Neural progenitor cell (in vitro differentiated cells): ENCODE measurements at regions not wholly inside any gene's neighbourhood (a gene's known extent, or its start where the extent isn't known, plus 50 kb on each side); places are given as distances from the start of the nearest gene placed in this dataset.
A peak's percentile ranks its signal among the peaks of the same experiment; 100 is the strongest.

Source experiments
- DNase-seq: peaks from one replicate; pipeline ENCODE4 v3.0.0-alpha.2; 2016; ENCODE audit warnings: low spot score
- H2AFZ ChIP-seq: fragments of 200-600 bp; sonication (generic); replicated peaks from 2 replicates; pipeline ENCODE4 v1.6.1; 2016; ENCODE audit warnings: antibody characterized with exemption
- H3F3A ChIP-seq: fragments of 200-600 bp; sonication (generic); 2 replicates; pipeline ENCODE4 v1.6.1; 2016; ENCODE audit warnings: antibody characterized with exemption, low read depth
- H3K27ac ChIP-seq: fragments of 200-600 bp; sonication (generic); 2 replicates; pipeline ENCODE4 v1.5.1; 2016; ENCODE audit warnings: mild to moderate bottlenecking
- H3K27me3 ChIP-seq: fragments of 200-600 bp; sonication (generic); 2 replicates; pipeline ENCODE4 v1.6.1; 2016; ENCODE audit warnings: mild to moderate bottlenecking, moderate library complexity
- H3K36me3 ChIP-seq: fragments of 200-600 bp; sonication (generic); 2 replicates; pipeline ENCODE4 v1.5.1; 2016
- H3K4me1 ChIP-seq: fragments of 200-600 bp; sonication (generic); 2 replicates; pipeline ENCODE4 v1.6.1; 2016; ENCODE audit warnings: mixed run types
- H3K4me2 ChIP-seq: fragments of 200-600 bp; sonication (generic); 2 replicates; pipeline ENCODE4 v1.6.1; 2016
- H3K4me3 ChIP-seq: fragments of 200-600 bp; sonication (generic); 2 replicates; pipeline ENCODE4 v1.5.1; 2016
- H3K79me2 ChIP-seq: fragments of 200-600 bp; sonication (generic); 2 replicates; pipeline ENCODE4 v1.6.1; 2016; ENCODE audit warnings: low read depth
- H3K9ac ChIP-seq: fragments of 200-600 bp; sonication (generic); 2 replicates; pipeline ENCODE4 v1.6.1; 2016
- H3K9me3 ChIP-seq: fragments of 200-600 bp; sonication (generic); 2 replicates; pipeline ENCODE4 v1.5.1; 2016; ENCODE audit warnings: low read depth
- H4K20me1 ChIP-seq: fragments of 200-600 bp; sonication (generic); 2 replicates; pipeline ENCODE4 v1.6.1; 2016; ENCODE audit warnings: low read depth
- H3K27ac Mint-ChIP-seq: 3 replicates; pipeline ENCODE4 v1.8.0; 2021; ENCODE audit warnings: mixed read lengths
- H3K27me3 Mint-ChIP-seq: 2 replicates; pipeline ENCODE4 v1.8.0; 2022; ENCODE audit warnings: low read depth, mild to moderate bottlenecking, inconsistent platforms, moderate library complexity, mixed read lengths; ENCODE audit not compliant: insufficient read depth
- H3K36me3 Mint-ChIP-seq: 3 replicates; pipeline ENCODE4 v1.8.0; 2021; ENCODE audit warnings: mixed read lengths
- H3K4me1 Mint-ChIP-seq: 3 replicates; pipeline ENCODE4 v1.8.0; 2021; ENCODE audit warnings: mixed read lengths
- H3K4me3 Mint-ChIP-seq: 3 replicates; pipeline ENCODE4 v1.8.0; 2021; ENCODE audit warnings: mild to moderate bottlenecking, moderate library complexity, mixed read lengths
- H3K9me3 Mint-ChIP-seq: 3 replicates; pipeline ENCODE4 v1.8.0; 2020; ENCODE audit warnings: mixed read lengths
- CTCF ChIP-seq: fragments of 200-600 bp; sonication (generic); IDR thresholded peaks from 2 replicates; pipeline ENCODE4 v1.5.1; 2017; ENCODE audit warnings: antibody characterized with exemption, mild to moderate bottlenecking
- EZH2 ChIP-seq: fragments of 200-600 bp; sonication (generic); IDR thresholded peaks from 2 replicates; pipeline ENCODE4 v1.6.1; 2017; ENCODE audit warnings: antibody characterized with exemption, mild to moderate bottlenecking, moderate library complexity
- EZH2phosphoT487 ChIP-seq: fragments of 200-600 bp; sonication (generic); IDR thresholded peaks from 2 replicates; pipeline ENCODE4 v1.6.1; 2017; ENCODE audit warnings: antibody characterized with exemption

DNA sequence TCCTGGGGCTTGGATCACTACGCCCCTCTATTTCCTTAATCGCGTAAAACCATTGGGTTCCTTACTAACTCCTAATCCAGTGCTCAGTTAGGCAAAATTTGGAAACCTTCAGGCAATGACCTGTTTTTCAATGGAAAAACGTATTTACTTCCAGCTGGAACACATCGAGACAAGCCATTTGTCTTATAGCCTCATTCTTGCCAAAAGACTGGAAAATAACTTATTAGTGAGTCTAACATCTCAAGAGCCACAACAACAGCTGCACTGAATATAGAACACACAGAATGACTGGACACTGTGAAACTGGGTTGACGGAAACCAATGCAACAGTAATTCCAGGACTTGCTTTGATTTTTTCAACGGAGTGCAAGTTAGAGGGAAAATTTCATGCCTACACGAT lies 125.2 kb upstream of the MAP3K7 start:
- H3K4me3 Mint-ChIP-seq = no peak overlapping the region
- TF ChIP-seq CTCF (no peak), EZH2phosphoT487 (no peak)
- no peak overlapping the region for H3K4me2 ChIP-seq
- H3K9ac ChIP-seq = no peak overlapping the region
- H4K20me1 ChIP-seq = no peaks in the 10 kb centered on the region
- no peaks in the 10 kb centered on the region for H3K79me2 ChIP-seq
- no peaks in the 10 kb centered on the region for H3K9me3 ChIP-seq
- H3K4me1 ChIP-seq = peaks cover 16% of the 10 kb centered on the region
- no peak overlapping the region for H3K27ac Mint-ChIP-seq
- no peaks in the 10 kb centered on the region for H3K27me3 Mint-ChIP-seq
- no peaks in the 10 kb centered on the region for H3K9me3 Mint-ChIP-seq
- H3F3A ChIP-seq = no peaks in the 10 kb centered on the region
- no peak overlapping the region for H3K4me3 ChIP-seq
- no peak overlapping the region for H3K27ac ChIP-seq
- no peak for DNase-seq
- H3K4me1 Mint-ChIP-seq = peaks cover 16% of the 10 kb centered on the region
- no peaks in the 10 kb centered on the region for H3K27me3 ChIP-seq
- no peaks in the 10 kb centered on the region for H3K36me3 ChIP-seq
- H3K36me3 Mint-ChIP-seq = no peaks in the 10 kb centered on the region
- H2AFZ ChIP-seq = peak overlapping the region; percentile 15

DNA sequence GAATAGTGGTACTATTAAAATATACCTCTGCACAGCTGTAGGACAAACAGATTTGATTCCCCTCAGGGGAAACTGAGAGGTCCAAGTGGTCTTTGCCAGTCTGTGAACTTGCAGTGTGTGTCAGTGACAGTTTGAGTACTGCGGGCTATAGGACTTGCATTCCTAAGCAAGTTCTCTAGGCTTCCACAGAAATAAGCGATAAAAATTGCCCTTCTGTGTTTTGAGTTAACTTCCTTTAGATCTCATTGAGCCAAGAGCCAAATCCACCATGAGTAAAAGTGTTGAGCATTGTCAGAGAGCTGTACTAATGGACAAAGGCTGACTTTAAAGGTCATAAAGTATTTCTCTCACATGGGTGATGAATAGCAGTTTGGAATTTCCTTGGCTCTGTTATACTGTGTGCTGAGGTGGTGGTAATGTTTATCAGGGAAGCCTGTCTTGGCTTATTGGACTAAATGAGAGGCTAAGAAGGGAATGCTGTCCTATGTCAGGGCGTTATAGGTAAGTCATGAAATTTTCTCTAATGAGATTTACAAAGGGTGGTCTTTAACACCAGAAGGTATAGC lies 122.6 kb upstream of the MAP3K7 start:
- no peak for DNase-seq

DNA sequence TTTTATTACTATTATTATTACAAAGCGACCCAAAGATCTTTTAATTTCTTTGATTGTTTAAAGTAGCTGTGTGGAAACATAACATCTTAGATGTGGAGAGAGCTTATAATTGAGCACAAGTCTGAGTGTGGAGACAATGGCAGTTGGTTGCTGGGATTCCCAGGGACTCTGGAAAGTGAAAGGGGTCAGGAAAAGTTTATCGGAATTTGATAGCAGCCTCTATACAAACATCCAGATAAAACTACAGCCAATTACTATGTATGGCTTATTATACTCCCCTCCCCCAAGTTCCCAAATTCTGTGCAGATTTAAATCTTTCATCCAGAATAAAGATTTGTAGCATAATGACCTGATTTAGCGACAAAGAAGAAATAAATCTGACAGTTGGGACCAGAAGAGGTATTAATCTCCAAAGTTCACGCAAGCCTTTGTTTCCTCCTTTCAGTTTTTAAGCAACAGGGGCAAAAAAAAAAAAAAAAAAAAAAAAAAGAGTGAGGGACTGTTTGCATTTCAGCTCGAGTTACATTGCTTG lies 121.4 kb upstream of the MAP3K7 start:
- Mint-ChIP-seq H3K4me1 (peaks cover 16% of the 10 kb centered on the region), H3K4me3 (no peak overlapping the region), H3K36me3 (no peaks in the 10 kb centered on the region), H3K27me3 (no peaks in the 10 kb centered on the region), H3K27ac (no peak overlapping the region), H3K9me3 (no peaks in the 10 kb centered on the region)
- no peaks in the 10 kb centered on the region for H4K20me1 ChIP-seq
- H3F3A ChIP-seq = no peaks in the 10 kb centered on the region
- no peak overlapping the region for H3K27ac ChIP-seq
- H3K79me2 ChIP-seq = no peaks in the 10 kb centered on the region
- no peak for TF ChIP-seq EZH2phosphoT487
- no peak for TF ChIP-seq EZH2
- TF ChIP-seq CTCF = no peak
- no peaks in the 10 kb centered on the region for H3K27me3 ChIP-seq
- DNase-seq = no peak
- no peaks in the 10 kb centered on the region for H3K9me3 ChIP-seq
- no peak overlapping the region for H3K9ac ChIP-seq
- H3K36me3 ChIP-seq = no peaks in the 10 kb centered on the region
- H3K4me3 ChIP-seq = no peak overlapping the region
- no peak overlapping the region for H3K4me2 ChIP-seq
- peaks cover 16% of the 10 kb centered on the region for H3K4me1 ChIP-seq
- peak overlapping the region; percentile 15 for H2AFZ ChIP-seq

More for the DNA sequence above, 122.6 kb upstream of the MAP3K7 start:
- Mint-ChIP-seq H3K4me1 (peaks cover 16% of the 10 kb centered on the region), H3K27ac (no peak overlapping the region), H3K27me3 (no peaks in the 10 kb centered on the region), H3K9me3 (no peaks in the 10 kb centered on the region), H3K36me3 (no peaks in the 10 kb centered on the region), H3K4me3 (no peak overlapping the region)
- H3K9ac ChIP-seq = no peak overlapping the region
- no peaks in the 10 kb centered on the region for H3K36me3 ChIP-seq
- H2AFZ ChIP-seq = no peak overlapping the region
- H3K9me3 ChIP-seq = no peaks in the 10 kb centered on the region
- H3K27ac ChIP-seq = no peak overlapping the region
- H3K4me2 ChIP-seq = no peak overlapping the region
- H3F3A ChIP-seq = no peaks in the 10 kb centered on the region
- H3K27me3 ChIP-seq = no peaks in the 10 kb centered on the region
- H3K79me2 ChIP-seq = no peaks in the 10 kb centered on the region
- peaks cover 16% of the 10 kb centered on the region for H3K4me1 ChIP-seq
- TF ChIP-seq CTCF (no peak), EZH2 (no peak), EZH2phosphoT487 (no peak)
- H3K4me3 ChIP-seq = no peak overlapping the region
- H4K20me1 ChIP-seq = no peaks in the 10 kb centered on the region
